ENCODE measurements at regions not wholly inside any gene's neighbourhood (a gene's known extent, or its start where the extent isn't known, plus 50 kb on each side); places are given as distances from the start of the nearest gene placed in this dataset.

- TF ChIP-seq BCL11A (tag by site-specific recombination; IDR thresholded peaks at IDR 0.05; ENCODE audit: low read depth) (no peak), ZNF274 (IDR thresholded peaks at IDR 0.05; ENCODE audit: low read length) (no peak), ZNF274 (tag by site-specific recombination; IDR thresholded peaks at IDR 0.05; ENCODE audit: borderline replicate concordance) (no peak), ZNF645 (tag by site-specific recombination; IDR thresholded peaks at IDR 0.05) (no peak), CTCF (tag by site-specific recombination; IDR thresholded peaks at IDR 0.05) (no peak), ZNF449 (tag by site-specific recombination; IDR thresholded peaks at IDR 0.05) (no peak), KLF1 (tag by site-specific recombination; IDR thresholded peaks at IDR 0.05) (no peak), ZXDB (tag by site-specific recombination; IDR thresholded peaks at IDR 0.05) (no peak), ZNF561 (tag by site-specific recombination; IDR thresholded peaks at IDR 0.05; ENCODE audit: borderline replicate concordance) (no peak), ZNF391 (tag by site-specific recombination; IDR thresholded peaks at IDR 0.05; ENCODE audit: borderline replicate concordance, low read depth) (no peak), PRDM10 (tag by site-specific recombination; IDR thresholded peaks at IDR 0.05) (no peak), PBX3 (CRISPR knock-in tag; IDR thresholded peaks at IDR 0.05) (no peak), ZBTB7A (tag by site-specific recombination; IDR thresholded peaks at IDR 0.05; ENCODE audit: low read depth) (no peak), KLF16 (tag by site-specific recombination; IDR thresholded peaks at IDR 0.05) (no peak), ZFP41 (tag by site-specific recombination; IDR thresholded peaks at IDR 0.05; ENCODE audit: borderline replicate concordance) (no peak)
Measured at GRCh38 chr7:10919923-10920322, 53.7 kb upstream of the PHF14 start.

Measured in HEK293 (cell line).